Stimulated activated CD8-positive, alpha-beta memory T cell treated with anti-CD3 and anti-CD28 coated beads, Interleukin-12 subunit alpha, Interleukin-12 subunit beta, amount 100 ng/mL, for 4 hours (primary cell): ENCODE measurements at regions not wholly inside any gene's neighbourhood (a gene's known extent, or its start where the extent isn't known, plus 50 kb on each side); places are given as distances from the start of the nearest gene placed in this dataset.

Experiments
- DNase-seq: peaks from one replicate; pipeline ENCODE4 v3.0.0-alpha.2; 2020; ENCODE audit warnings: low read depth

DNA sequence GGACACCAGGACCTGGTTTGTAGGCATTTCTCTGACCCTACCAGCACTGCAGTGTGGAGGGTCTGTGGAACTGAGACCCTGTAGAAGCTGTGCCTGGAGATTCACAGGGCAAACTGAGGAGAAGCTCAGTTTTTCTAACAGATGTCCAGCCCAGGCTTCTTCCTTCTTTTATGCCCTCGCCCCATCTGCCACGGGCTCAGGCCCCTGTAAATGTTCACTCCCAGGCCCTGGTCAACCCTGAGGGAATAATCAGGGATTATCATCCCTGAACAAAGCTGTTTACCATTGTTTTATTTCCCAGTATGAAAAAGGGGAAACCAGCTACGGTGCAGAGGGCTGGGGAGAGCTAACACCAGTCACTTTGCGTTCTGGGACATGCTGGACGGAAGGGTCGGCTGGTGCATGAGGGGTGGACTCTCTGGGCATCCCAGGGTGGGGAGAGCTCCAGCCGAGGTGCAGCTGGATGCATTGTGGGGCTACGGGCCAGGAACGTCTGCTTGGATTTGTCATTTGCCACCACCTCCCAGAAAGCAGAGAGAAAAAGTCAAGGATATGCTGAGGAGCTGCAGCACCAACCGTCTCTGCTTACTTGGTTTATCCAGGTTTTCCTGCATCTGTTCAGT, 183.8 kb downstream of the TFCP2L1 start:
- no peak for DNase-seq

DNA sequence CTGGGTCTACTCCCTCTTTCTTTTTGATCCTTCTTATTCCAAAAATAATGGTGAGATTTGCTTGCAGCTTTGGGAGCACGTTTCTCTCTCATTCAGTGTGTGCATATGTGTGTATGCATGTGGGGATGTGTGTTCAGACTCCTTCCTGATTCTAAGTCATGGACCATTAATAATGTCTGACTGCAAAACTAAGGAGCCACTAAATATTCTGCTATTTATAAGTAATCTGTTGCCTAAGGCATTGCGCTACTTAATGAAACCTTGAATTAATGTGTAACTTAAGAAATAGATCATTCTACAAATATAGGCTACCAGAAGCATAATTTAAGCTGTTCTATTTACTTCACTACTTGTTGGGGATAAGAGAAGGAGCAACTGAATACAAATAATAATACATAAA, 182.1 kb downstream of the TFCP2L1 start:
- DNase-seq = no peak

DNA sequence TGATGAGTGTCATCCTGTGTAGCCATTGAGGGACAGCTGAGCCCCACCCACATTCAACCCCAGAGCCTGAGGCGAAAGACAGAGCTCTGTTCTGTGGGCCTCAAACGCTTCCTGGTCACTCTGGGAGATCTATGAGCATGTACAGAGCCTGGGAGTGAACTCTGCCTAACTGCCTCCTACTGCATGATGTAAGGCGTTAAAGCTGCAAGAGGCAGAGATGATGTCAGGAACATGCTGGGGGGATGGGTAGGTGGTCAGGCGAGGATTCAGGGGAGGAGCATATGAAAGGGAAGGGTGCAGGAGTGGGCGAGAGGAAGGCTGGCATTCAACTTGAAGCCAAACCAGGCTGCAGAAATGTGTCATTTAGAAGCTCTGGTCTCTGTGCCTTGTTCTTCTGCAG, 181.0 kb downstream of the TFCP2L1 start:
- no peak for DNase-seq

DNA sequence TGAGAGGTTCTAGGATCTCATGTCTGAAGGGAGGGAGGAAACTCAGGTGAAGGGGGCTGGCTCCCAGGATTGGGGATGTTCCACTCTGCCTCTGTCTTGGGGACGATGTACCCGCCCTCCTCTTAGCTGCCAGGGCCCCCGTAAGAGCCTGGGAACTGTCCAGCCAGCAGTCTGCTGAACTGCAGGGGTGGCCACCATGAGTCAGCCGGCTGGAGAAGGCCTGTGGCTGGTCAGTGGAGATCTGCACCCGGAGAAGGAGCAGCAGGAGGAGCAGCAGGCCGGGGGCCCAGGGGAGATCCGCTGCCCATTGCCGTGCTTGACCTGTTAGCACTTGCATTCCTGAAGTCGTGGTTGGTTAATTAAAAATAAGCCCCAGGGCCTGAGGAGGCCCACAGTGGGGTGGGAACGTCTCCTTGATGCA, 180.3 kb downstream of the TFCP2L1 start:
- no peak for DNase-seq

DNA sequence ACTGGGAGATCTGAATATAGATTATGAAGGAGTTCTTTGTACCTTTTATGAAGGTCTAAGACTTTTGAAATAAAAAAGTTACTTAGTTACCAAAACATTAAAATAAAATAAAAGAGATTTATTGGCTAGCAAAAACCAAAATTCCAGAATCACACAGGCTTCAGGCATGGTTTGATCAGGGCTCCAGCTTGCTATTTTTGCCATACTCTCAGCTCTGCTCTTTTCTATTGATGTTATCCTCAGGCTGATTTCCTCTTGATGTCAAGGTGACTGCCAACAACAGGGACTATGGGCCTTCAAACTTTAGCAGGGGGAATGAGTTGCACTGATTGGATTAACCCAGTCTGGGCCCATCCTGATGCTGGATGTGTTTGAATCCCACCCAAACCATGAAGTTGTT, 174.1 kb downstream of the TFCP2L1 start:
- no peak for DNase-seq

DNA sequence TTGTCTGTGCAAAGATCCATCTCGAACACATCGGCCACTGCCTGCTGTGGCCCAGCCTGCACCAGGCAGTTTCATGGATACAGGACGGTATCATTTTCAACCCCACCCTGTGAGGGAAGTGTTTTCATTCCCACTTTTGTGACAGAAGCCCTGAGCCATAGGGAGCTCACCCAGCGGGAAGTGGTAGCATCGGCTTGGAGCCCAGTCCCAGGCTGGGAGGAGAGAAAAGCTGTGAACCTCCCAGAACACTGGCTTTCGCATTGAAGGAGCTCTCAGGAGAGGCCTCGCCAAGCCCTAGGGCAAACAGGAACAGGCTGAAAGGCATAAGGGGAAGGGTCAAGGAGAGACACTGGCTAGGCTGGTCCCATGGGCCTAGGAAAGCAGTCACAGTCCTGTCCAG, 166.1 kb downstream of the TFCP2L1 start:
- DNase-seq = no peak

DNA sequence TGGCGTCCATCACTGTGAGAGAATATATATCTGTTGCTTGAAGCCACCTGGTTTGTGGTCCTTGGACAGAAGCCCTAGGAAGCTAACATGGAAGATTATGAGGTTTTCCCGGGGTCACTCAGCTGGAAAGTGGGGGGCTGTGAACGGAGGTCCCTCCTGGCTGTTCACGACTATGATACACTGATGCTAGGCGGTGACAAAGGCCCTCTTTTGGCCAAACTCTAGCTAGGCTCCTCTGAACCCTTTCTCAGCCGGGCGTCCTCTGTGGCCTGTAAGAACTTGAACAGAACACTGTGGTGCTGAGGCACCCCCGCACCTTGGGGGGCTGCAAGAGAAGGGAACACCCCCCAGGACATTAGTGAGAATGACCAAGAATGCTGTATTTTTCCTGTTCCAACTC, 164.6 kb downstream of the TFCP2L1 start:
- no peak for DNase-seq

DNA sequence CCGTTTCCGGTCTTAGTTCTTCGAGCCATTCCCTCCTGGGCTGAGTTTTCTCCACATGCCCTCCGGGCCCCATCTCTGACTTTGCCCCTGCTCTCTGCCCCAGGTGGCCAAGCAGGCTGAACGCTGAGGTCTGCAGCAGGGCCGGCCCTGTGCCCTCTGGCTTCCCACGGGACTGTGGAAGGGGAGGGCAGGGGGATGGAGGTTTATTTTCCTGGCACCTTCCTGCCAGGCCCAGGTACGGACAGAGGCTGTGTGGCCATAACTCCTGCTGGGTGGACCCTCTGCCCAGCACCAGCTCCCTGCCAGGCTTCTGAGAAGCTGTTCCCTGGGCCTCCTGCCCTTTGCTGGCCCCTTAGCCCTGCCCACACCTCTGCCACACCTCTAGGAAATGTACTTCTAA, 164.0 kb downstream of the TFCP2L1 start:
- no peak for DNase-seq

DNA sequence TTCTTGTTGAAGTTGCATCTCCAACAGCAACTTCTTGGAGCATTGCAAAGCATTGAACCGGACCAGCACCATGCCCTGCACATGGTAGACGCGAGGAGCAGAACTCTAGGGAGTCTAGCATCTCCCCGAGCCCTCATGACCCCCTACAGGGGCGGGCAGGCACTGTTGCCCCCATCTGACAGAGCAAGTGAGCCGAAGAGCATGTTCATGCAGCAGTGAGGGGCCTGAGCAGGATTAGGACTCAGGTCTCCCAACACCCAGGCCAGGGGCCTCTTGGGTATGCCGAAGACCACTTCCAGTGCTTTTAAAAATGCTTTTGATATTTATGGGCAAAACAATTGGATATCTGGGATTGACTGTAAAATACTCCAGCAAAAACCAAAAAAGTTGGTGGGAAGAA, 163.3 kb downstream of the TFCP2L1 start:
- no peak for DNase-seq

DNA sequence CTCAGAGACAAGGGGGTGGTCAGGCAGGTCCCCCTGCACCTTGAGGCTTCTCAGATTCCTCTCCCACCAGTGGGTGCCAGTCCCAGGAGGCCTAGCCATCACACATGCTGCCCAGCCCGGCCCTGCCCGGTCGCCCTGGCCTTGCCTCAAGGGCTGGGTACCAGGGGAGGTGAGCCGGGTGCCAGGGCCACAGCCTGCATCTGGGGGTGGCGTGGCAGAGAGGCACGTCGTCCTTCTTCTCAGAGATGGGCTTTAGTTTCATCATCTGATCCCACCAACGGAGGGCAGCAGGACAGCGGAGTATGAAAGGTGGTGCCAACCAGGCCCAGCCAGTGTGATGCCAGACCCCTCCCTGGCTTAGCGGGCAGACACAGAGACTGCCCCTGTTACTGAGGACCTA, 161.7 kb downstream of the TFCP2L1 start:
- no peak for DNase-seq

DNA sequence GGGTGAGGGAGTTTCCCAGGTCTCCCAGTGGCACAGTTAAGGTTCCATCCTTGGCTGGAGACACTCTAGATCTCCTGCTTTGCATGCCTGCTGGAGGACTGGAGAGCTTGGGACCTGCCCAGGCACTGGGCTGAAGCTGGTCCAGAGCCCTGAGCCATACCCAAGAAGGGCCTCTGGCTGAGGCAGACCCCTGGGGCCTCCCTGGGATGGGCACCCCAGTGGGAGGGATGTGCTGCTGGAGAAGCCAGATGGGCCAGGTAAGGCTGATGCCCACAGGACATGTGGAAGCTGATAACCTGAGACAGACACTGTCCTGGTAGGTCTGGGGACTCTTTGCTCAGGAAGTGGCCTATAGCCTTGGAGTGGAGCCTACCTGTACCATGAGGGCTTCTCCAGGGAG, 160.7 kb downstream of the TFCP2L1 start:
- DNase-seq = no peak

DNA sequence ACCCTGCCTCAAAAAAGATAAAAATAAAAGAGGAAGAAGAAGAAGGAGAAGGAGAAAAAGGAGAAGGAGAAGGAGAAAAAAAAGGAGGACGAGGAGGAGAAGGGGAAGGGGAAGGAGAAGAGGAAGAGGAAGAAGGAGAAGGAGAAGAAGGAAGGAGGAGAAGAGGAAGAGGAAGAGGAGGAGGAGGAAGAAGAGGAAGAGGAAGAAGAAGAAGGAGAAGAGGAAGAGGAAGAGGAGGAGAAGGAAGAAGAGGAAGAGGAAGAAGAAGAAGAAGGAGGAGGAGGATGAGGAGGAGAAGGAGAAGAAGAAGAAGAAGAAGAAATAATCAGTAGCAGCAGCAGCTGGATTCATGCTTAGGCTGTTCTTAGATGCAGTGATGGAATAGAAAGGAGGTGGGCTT, 159.7 kb downstream of the TFCP2L1 start:
- no peak for DNase-seq

DNA sequence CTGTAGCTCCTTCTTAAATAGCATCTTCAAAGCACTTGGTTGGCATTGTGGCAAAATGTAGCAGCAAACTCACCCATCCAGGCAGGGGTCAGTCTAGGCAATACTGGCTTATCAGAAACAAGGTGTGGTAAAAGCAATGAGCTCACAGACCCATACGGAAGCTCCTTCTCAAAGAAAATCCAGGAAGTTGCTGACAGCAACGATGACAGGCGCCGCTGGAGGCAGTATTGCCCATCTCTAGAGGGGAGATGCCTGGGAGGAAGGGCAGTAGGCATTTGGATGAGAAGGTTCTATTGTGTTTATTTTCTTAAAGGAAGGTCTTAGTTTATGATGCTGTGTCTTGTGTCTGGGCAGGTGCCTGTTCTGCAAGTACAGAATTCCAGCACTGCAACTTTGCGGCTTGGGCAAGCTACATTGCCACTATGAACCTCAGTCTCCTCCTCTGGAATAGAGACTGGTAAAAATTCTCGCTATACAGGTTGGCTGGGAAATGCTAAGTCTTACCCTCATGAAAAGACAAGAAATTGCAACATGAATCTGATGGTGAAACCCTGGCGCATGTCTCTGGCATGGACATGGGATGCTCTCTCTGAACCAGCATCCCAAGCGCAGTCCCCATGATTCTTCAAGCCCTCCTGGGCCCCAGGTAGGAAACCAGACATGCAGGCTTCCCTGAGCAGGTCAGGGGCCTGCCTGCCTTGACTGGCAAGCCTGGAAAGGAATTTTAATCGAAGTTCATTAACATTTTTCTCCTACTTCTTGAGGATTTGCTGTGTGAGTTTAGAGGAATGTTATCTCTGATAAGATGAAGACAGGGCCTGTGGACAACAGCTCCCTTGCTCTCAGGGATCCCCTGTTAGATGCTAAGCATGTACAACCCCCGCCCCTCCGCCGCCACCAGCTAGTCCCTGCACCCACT, 156.0 kb downstream of the TFCP2L1 start:
- no peak for DNase-seq

DNA sequence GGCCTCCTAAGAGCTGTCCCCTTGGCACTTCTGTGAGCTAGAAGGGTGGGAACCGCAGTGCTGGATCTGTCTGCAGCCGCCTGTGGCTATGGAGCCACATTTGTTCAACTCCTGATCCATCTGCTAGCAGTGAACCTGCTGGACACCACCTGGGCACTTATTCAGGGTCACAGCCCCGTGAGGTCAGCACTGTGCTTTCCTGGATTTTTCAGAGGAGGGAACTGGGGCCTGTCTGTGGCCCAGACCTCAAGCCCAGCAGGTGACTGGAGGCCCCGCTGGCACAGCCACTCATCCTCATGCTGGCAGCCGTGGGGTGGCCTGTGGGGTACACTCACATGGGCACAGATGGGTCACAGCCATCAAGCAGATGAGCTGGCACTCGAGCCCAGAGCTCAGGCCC, 155.3 kb downstream of the TFCP2L1 start:
- DNase-seq = no peak

DNA sequence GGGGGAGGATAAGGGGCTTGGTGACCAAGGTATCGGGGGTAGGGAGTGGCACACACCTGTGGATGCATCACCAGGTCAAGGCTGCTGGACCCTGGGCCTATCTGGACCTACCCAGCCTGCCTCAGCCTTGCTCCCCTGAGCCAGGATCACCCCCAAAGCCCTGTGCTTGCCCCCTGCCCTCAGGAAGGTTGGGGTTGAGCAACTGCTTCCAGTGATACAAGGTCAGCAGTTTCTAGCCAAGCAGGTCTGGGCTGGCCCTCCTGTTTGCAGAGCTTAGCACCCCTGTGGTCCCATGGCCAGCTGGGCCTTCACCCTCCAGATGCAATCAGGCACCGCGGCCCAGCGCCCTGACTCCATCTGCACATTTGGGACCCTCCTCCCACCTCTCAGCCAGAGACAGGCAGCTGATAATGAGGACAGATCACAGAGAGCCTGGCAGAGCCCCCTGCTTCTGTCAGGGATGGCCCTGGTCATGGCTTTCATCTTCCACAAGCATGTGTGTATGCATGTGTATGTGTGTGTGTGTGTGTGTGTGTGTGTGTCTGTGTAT, 154.6 kb downstream of the TFCP2L1 start:
- no peak for DNase-seq

DNA sequence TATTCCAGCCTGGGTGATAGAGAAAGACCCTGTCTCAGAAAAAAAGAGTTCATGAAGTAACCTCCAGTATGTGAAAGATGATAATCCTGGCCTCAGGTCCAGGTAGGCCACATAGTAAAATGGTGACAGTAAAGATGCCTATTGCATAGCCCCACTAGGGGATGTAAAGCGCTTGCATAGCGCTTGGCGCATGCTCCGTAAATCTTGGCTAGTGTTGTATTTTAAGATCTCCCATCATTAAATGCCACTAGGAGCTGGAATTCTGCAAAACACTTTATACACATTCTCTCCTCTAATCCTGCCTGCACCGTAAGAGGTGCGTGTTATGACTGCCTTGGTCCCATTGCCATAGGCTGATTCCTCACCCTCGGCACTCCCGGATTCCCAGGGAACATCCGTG, 153.6 kb downstream of the TFCP2L1 start:
- DNase-seq = no peak

DNA sequence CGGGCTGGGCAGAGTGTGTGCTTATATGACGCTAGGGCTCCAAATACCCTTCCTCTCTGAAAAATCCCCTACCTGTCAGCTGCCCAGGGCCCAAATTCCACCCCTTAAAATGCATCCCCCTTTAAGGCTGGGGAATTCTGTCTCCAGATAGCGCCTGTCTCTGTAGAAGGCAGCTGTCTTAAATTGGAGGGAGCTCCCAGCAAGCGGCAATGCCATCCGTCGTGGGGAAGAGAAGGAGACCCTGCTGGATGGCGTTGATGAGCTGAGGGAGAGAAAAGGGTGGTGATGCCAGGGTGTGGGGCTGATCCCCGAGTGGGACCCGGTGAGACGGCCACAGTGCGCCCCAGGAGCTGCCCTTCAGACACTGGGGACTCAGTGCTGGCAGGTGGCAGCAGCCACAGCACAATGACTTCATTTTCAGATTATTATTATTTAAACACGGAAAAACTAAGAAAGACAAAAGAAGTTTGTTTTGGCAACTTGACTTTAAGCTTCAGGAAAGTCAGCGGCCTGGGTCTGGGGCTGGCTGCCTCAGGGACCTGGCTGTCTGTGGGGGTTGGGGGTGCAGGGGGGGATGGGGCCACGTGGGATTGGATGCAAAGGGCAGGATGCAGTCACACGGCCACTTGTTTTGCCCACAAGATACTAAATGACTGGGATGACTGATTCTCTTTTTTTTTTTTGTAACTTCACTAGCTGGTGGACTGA, 152.8 kb downstream of the TFCP2L1 start:
- no peak for DNase-seq

DNA sequence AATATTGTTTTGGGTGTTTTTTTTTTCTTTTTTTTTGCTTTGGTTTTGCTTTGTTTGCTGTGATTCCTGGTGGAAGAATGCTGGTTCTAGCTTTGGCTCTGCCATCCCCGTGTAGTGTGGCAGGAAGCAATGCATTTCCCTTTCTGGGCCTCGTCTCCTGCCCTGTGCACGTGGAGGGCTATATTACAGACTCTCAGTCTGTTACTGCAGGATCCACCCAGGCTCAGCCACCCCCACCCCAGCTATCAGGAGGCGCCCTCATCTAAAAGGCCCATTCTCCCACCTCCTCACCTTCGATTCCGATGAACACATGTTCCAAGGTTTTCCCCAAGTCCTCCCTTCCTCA, 152.3 kb downstream of the TFCP2L1 start:
- DNase-seq = no peak

DNA sequence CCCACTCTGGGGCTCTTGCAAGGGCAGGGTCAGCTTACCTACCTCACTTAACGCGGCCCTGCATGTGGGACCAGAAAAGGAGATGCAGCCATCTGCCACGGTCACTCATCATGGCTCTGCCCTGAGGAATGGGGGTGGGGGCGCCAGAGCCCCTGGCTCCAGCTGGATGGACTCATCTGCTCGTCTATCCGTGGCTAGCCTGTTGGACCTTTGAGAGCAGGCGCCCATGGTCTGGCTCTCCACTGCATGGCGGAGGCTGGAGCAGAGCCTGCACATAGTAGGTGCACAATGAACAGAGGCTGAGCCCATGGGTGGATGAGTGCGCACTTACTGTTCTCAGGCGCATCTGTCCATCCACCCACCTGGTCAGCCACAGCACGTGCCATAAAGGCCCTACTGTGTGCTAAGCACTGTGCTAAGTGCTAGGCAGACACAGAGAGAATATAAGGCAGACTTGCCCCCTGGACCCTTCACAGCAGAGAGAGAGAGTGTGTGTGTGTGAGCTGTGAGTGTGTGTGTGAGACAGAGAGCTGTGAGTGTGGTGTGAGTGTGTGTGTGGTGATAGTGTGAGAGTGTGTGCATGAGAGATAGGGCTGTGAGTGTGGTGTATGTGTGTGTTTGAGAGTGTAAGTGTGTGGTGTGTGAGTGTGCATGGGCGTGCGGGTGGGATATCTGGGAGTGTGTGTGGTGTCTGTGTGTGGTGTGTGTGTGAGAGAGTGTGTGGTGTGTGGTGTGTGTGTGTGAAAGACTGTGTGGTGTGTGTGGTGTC, 151.3 kb downstream of the TFCP2L1 start:
- DNase-seq = no peak

DNA sequence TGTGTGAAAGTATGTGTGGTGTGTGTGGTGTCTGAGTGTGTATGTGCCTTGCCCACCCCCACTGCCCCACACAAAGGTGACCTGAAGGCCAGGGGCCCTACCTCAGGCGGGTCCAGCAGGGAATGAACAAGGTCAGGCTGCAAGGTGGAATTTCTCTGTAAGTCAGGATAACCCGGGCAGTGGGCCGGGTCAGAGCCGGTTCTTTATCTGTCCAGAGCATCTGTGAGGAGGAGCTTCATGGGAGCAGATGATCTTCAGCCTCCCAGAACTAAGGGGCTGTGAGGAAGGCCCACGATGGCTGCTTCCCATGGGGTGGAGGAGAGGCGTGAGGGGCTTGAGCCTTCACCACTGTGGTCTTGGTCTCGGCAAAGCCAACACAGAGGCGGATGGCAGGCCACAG, 150.3 kb downstream of the TFCP2L1 start:
- no peak for DNase-seq

DNA sequence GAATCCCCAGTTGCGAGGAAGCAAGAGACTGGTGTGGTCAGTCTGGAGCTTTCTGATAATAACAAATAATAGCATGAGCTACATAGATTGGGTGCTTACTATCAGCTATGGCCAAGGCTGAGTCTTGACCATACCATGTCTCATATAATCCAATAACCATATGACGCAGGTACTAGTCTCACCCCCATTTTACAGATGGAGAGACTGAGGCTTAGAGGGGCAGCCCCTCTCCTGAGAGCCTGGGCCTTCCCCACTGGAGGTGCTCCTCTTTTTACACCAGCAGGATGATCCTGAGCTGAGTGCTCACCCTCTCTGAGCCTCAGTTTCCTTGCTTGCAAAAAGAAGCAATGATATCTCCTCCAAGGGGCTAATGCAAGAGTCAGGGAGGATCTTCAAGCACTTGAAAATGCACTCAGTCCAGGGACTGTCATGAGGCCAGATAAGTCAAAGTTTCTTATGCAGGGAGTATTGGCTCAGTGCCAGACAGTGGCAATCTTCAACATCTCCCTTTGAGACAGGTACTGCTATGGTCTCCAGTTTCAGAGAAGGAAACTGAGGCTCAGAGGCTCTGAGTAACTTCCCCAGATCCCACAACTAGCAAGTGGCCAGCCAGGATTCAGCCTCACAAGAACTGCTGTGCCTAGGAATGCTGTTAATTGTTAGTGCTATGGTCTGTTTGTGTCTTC, 149.7 kb downstream of the TFCP2L1 start:
- no peak for DNase-seq

DNA sequence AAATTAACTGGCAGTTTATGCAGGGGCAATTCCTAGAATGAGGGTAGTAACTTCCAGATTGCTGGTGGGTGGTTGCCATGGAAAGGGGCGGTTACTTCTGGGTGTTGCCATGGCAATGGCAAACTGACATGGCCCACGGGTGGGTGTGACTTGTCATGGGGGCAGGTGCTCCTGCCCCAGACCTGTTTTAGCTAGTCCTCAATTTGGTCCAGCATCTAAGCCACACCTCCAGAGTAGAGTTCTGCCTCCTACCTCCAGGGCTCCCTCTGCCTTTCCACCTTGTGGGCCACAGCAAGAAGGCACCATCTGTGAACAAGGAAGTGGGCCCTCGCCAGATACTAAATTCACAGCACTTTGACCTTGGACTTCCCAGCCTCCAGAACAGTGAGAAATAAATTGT, 148.7 kb downstream of the TFCP2L1 start:
- DNase-seq = no peak
